ENCODE measurements at regions not wholly inside any gene's neighbourhood (a gene's known extent, or its start where the extent isn't known, plus 50 kb on each side); places are given as distances from the start of the nearest gene placed in this dataset.

- Histone ChIP-seq H3K4me3 (ENCODE audit: insufficient read depth, low read depth, low read length) (no peak overlapping the region), H3K4ac (ENCODE audit: low read depth, low read length) (no peak overlapping the region), H4K5ac (ENCODE audit: low read depth, low read length) (no peak overlapping the region), H4K8ac (ENCODE audit: low read depth in 2 of 2, low read length in 2 of 2) (no peak overlapping the region), H3K9me1 (ENCODE audit: insufficient read depth, low read length) (peaks cover 10% of the 10 kb centered on the region), H3K9ac (ENCODE audit: low read depth, low read length) (no peak overlapping the region), H2AFZ (replicated peaks; ENCODE audit: low read length, poor library complexity) (no peak overlapping the region), H2BK20ac (ENCODE audit: low read depth, low read length) (no peak overlapping the region), H3K14ac (replicated peaks; ENCODE audit: low read depth, low read length) (no peak overlapping the region; the same call in 1 of the 2 replicates), H3K27me3 (ENCODE audit: control insufficient read depth, insufficient read depth, low read length) (no peaks in the 10 kb centered on the region), H3K79me1 (ENCODE audit: low read depth in 1 of 2, low read length in 2 of 2) (peaks cover 0 to 13% of the 10 kb centered on the region in 2 experiments; a peak in 1 of 4 replicates), H3K27ac (ENCODE audit: insufficient read depth, low read length) (no peak overlapping the region), H3K36me3 (ENCODE audit: control insufficient read depth, insufficient read depth, low read length) (no peaks in the 10 kb centered on the region), H3K23ac (ENCODE audit: low read depth, low read length) (no peak overlapping the region), H2AK9ac (replicated peaks; ENCODE audit: low read depth, low read length, poor library complexity) (no peak overlapping the region), H3K18ac (ENCODE audit: low read depth, low read length) (no peak overlapping the region), H3K4me2 (ENCODE audit: low read depth, low read length) (no peak overlapping the region), H4K20me1 (ENCODE audit: insufficient read depth, low read length) (no peaks in the 10 kb centered on the region), H2BK120ac (ENCODE audit: low read depth, low read length) (no peak overlapping the region), H2AK5ac (ENCODE audit: low read depth, low read length) (no peak overlapping the region), H2BK5ac (ENCODE audit: low read depth, low read length, poor library complexity, severe bottlenecking) (no peak overlapping the region), H3K56ac (ENCODE audit: extremely low read depth, insufficient read depth, low read length) (no peak overlapping the region), H3K9me3 (ENCODE audit: control insufficient read depth, insufficient read depth, low read length) (no peaks in the 10 kb centered on the region; the same call in 1 of the 2 replicates), H4K91ac (ENCODE audit: insufficient read depth, low read depth, low read length) (no peak overlapping the region), H2BK15ac (ENCODE audit: low read depth, low read length) (no peak overlapping the region), H3K4me1 (ENCODE audit: control insufficient read depth, insufficient read depth, low read length) (peaks cover 21% of the 10 kb centered on the region)
- POLR2A ChIA-PET (ENCODE audit: unreplicated experiment), result no interaction called here
- TF ChIP-seq CHD1 (IDR thresholded peaks at IDR 0.05; ENCODE audit: low read depth, low read length) (no peak), CTCF (conservative IDR thresholded peaks at IDR 0.05; ENCODE audit: low read depth, low read length) (no peak), FOS (IDR thresholded peaks at IDR 0.05; ENCODE audit: low read depth, low read length) (no peak), BHLHE40 (IDR thresholded peaks at IDR 0.05; ENCODE audit: low read depth, low read length) (no peak), CEBPB (IDR thresholded peaks at IDR 0.05; ENCODE audit: low read depth, low read length) (no peak), RAD21 (IDR thresholded peaks at IDR 0.05; ENCODE audit: low read length) (no peak), MAZ (IDR thresholded peaks at IDR 0.05; ENCODE audit: borderline replicate concordance, low read depth, low read length) (no peak), SMC3 (IDR thresholded peaks at IDR 0.05; ENCODE audit: low read depth, low read length) (no peak), NFE2L2 (IDR thresholded peaks at IDR 0.05; ENCODE audit: low read depth, low read length) (no peak), ELK1 (IDR thresholded peaks at IDR 0.05; ENCODE audit: borderline replicate concordance, low read depth, low read length) (no peak), RFX5 (IDR thresholded peaks at IDR 0.05; ENCODE audit: low read depth, low read length) (no peak), POLR2A (IDR thresholded peaks at IDR 0.05; ENCODE audit: low read depth, low read length) (no peak)
- no peak for ATAC-seq (ENCODE audit: low read depth)
- BruUV-seq (replicated peaks), result no TSS peak
- intact Hi-C loops (cut with micrococcal nuclease) (no loop called here), in situ Hi-C loops (cut with MboI; ENCODE audit: low sequenced_read_pairs) (no loop called here), dilution Hi-C loops (cut with HindIII; ENCODE audit: low sequenced_read_pairs, unreplicated experiment) (no loop called here)
- CTCF ChIA-PET, result interaction anchor here (1.7 kb wide), 1 partner anchor 11 kb away, joined by 4 read pairs; no protein-coding TSS in a partner anchor
- WGBS, 2 experiments (ENCODE audit: extremely low coverage in 2 of 2, insufficient read length in 1 of 2), result no CpG with 5 or more reads among the region's 3 CpGs
- no peak for DNase-seq
These were observed 111.1 kb upstream of the TSC22D2 start for GRCh38 chr3:150296966-150297365.

Measured in IMR-90 (cell line).